WTC11 (cell line): ENCODE measurements at regions not wholly inside any gene's neighbourhood (a gene's known extent, or its start where the extent isn't known, plus 50 kb on each side); places are given as distances from the start of the nearest gene placed in this dataset.

ENCODE experiments used
- CREB1 ChIP-seq: sonication (generic); formaldehyde crosslinking; IDR thresholded peaks from 2 replicates; pipeline ENCODE4 v1.8.0; 2023; ENCODE audit warnings: mild to moderate bottlenecking, missing genetic modification reagents
- CREM ChIP-seq: sonication (generic); formaldehyde crosslinking; IDR thresholded peaks from 2 replicates; pipeline ENCODE4 v1.8.1; 2022; ENCODE audit warnings: mild to moderate bottlenecking, missing genetic modification reagents, moderate library complexity
- CTCF ChIP-seq: fragments of 200-600 bp; IDR thresholded peaks from 2 replicates; pipeline ENCODE4 v1.8.0; 2022; ENCODE audit warnings: antibody characterized with exemption
- HMGXB4 ChIP-seq: sonication (generic); formaldehyde crosslinking; IDR thresholded peaks from 2 replicates; pipeline ENCODE4 v1.8.1; 2023; ENCODE audit warnings: mild to moderate bottlenecking, moderate library complexity, missing genetic modification reagents
- KAT7 ChIP-seq: sonication (generic); formaldehyde crosslinking; IDR thresholded peaks from 2 replicates; pipeline ENCODE4 v1.8.1; 2023; ENCODE audit warnings: missing genetic modification reagents, mild to moderate bottlenecking, borderline replicate concordance
- MAX ChIP-seq: sonication (generic); formaldehyde crosslinking; IDR thresholded peaks from 2 replicates; pipeline ENCODE4 v1.8.0; 2022; ENCODE audit warnings: mild to moderate bottlenecking, missing genetic modification reagents
- SMAD4 ChIP-seq: sonication (generic); formaldehyde crosslinking; IDR thresholded peaks from 2 replicates; pipeline ENCODE4 v1.8.0; 2022; ENCODE audit warnings: mild to moderate bottlenecking, missing genetic modification reagents
- STAT6 ChIP-seq: sonication (generic); formaldehyde crosslinking; conservative IDR thresholded peaks from 2 replicates; pipeline ENCODE4 v1.8.1; 2023; ENCODE audit warnings: mild to moderate bottlenecking, low read depth, missing genetic modification reagents, moderate library complexity
- ZNF396 ChIP-seq: fragments of 250-450 bp; sonication (Bioruptor Pico); IDR thresholded peaks from 2 replicates; pipeline ENCODE4 v1.8.0; 2021; ENCODE audit warnings: mild to moderate bottlenecking, moderate library complexity, borderline replicate concordance
- ZNF416 ChIP-seq: fragments of 250-450 bp; sonication (Bioruptor Pico); IDR thresholded peaks from 2 replicates; pipeline ENCODE4 v1.9.0; 2021; ENCODE audit warnings: mild to moderate bottlenecking, inconsistent platforms

- TF ChIP-seq HMGXB4 (CRISPR knock-in tag), result no peak
- TF ChIP-seq MAX (CRISPR knock-in tag), result no peak
- no peak for TF ChIP-seq ZNF416 (CRISPR knock-in tag)
- no peak for TF ChIP-seq CTCF
- no peak for TF ChIP-seq CREM
- TF ChIP-seq STAT6 (CRISPR knock-in tag), result no peak
- TF ChIP-seq ZNF396 (CRISPR knock-in tag), result no peak
- TF ChIP-seq SMAD4, result no peak
- no peak for TF ChIP-seq CREB1 (CRISPR knock-in tag)
- no peak for TF ChIP-seq KAT7 (CRISPR knock-in tag)
Observed at GRCh38 chr5:30390095-30390494, 803.4 kb upstream of the CDH6 start.
